Endothelial cell of umbilical vein (primary cell): ENCODE measurements at regions not wholly inside any gene's neighbourhood (a gene's known extent, or its start where the extent isn't known, plus 50 kb on each side); places are given as distances from the start of the nearest gene placed in this dataset.

Experiments used
- BruUV-seq: library from RNA; stranded (reverse); fragments of 400-500 nt; replicated peaks from 2 replicates; lab custom pipeline; 2021; lab: Mats Ljungman, UMichigan
- CTCF ChIA-PET: fragments of 300-600, 350-600 bp; sonication (Branson Sonifier 250); formaldehyde crosslinking; loops from one replicate; lab custom pipeline; 2021; ENCODE audit warnings: antibody characterized with exemption, inconsistent platforms; lab: Charles Lee
- POLR2A ChIA-PET: fragments of 300-600, 350-600 bp; sonication (Branson Sonifier 250); formaldehyde crosslinking; loops from one replicate; lab custom pipeline; 2021; ENCODE audit warnings: antibody characterized with exemption, inconsistent platforms; lab: Charles Lee
- DNase-seq: peaks from one replicate; pipeline ENCODE4 v3.0.0-alpha.2; 2011; ENCODE audit warnings: low read depth, low spot score
- FAIRE-seq: peaks from 2 replicates; lab custom pipeline; 2011; peaks lifted over from hg19 to GRCh38; lab: Jason Lieb, UNC
- H2AFZ ChIP-seq: 2 replicates; pipeline ENCODE4 v1.6.0; 2012; ENCODE audit warnings: low read depth, low read length, control low read depth, inconsistent platforms
- H3K27ac ChIP-seq: 2 replicates; pipeline ENCODE4 v1.5.1; 2011; ENCODE audit warnings: low read depth, mild to moderate bottlenecking, control low read depth, low read length, moderate library complexity; ENCODE audit not compliant: insufficient read depth
- H3K27me3 ChIP-seq, 2 experiments: 2 replicates each; pipeline versions ENCODE4 v1.6.0 to v1.6.1; 2011; ENCODE audit warnings: low read length in 2 of 2, mixed read lengths in 1 of 2; ENCODE audit not compliant: control insufficient read depth in 2 of 2, insufficient read depth in 2 of 2
- H3K36me3 ChIP-seq, 2 experiments: 2 replicates in 1 of 2; 3 replicates in 1 of 2; pipeline ENCODE4 v1.5.1; 2011; ENCODE audit warnings: low read length in 2 of 2, mild to moderate bottlenecking in 1 of 2, moderate library complexity in 1 of 2; ENCODE audit not compliant: control insufficient read depth in 2 of 2, insufficient read depth in 2 of 2; ENCODE audit errors: extremely low read depth in 1 of 2
- H3K4me1 ChIP-seq: 3 replicates; pipeline ENCODE4 v1.5.1; 2011; ENCODE audit warnings: mild to moderate bottlenecking, low read length; ENCODE audit not compliant: control insufficient read depth, insufficient read depth; ENCODE audit errors: extremely low read depth
- H3K4me2 ChIP-seq: 2 replicates; pipeline ENCODE4 v1.6.1; 2011; ENCODE audit warnings: low read length, control low read depth, mixed read lengths; ENCODE audit not compliant: insufficient read depth
- H3K4me3 ChIP-seq, 3 experiments: fragments of 200-600 bp in 1 of 3; sonication (generic), shearing (Covaris generic) in 1 of 3; replicated peaks in 1 of 3; 2 replicates each; pipeline ENCODE4 v1.5.1; 2011 to 2016; ENCODE audit warnings: control low read depth in 3 of 3, low read length in 3 of 3, mild to moderate bottlenecking in 2 of 3, inconsistent platforms in 1 of 3, low read depth in 1 of 3, moderate library complexity in 1 of 3; ENCODE audit not compliant: insufficient read depth in 1 of 3
- H3K79me2 ChIP-seq: 2 replicates; pipeline ENCODE4 v1.6.0; 2012; ENCODE audit warnings: low read length, inconsistent platforms; ENCODE audit not compliant: control insufficient read depth, insufficient read depth
- H3K9ac ChIP-seq: replicated peaks from 2 replicates; pipeline ENCODE3; 2011; ENCODE audit warnings: low read length, control low read depth; ENCODE audit not compliant: insufficient read depth; ENCODE audit errors: extremely low read depth
- H3K9me1 ChIP-seq: replicated peaks from 3 replicates; pipeline ENCODE4 v1.6.0; 2011; ENCODE audit warnings: mild to moderate bottlenecking, low read length; ENCODE audit not compliant: control insufficient read depth, insufficient read depth; ENCODE audit errors: extremely low read depth
- H3K9me3 ChIP-seq: replicated peaks from 2 replicates; pipeline ENCODE4 v1.5.1; 2012; ENCODE audit warnings: low read length, inconsistent platforms; ENCODE audit not compliant: control insufficient read depth, insufficient read depth
- H4K20me1 ChIP-seq: replicated peaks from 2 replicates; pipeline ENCODE3; 2011; ENCODE audit warnings: mild to moderate bottlenecking, low read length; ENCODE audit not compliant: control insufficient read depth, insufficient read depth; ENCODE audit errors: extremely low read depth
- CTCF ChIP-seq, 2 donors: IDR thresholded peaks; 1 replicate in 1 of 2; 2 replicates in 1 of 2; pipeline ENCODE4 v1.5.1; 2011; ENCODE audit warnings: low read length in 2 of 2, mild to moderate bottlenecking in 2 of 2, moderate library complexity in 2 of 2, control low read depth in 1 of 2, inconsistent platforms in 1 of 2, low read depth in 1 of 2; ENCODE audit not compliant: insufficient read depth in 1 of 2; ENCODE audit errors: extremely low read depth in 1 of 2
- EZH2 ChIP-seq: IDR thresholded peaks from 2 replicates; pipeline ENCODE4 v1.6.1; 2012; ENCODE audit warnings: borderline replicate concordance, low read depth, mild to moderate bottlenecking, moderate library complexity, low read length, inconsistent platforms; ENCODE audit not compliant: severe bottlenecking
- FOS ChIP-seq: IDR thresholded peaks from 2 replicates; pipeline ENCODE4 v1.6.1; 2011; ENCODE audit warnings: mild to moderate bottlenecking, low read length, moderate library complexity, borderline replicate concordance; ENCODE audit not compliant: insufficient read depth
- GATA2 ChIP-seq: IDR thresholded peaks from 2 replicates; pipeline ENCODE4 v1.7.0; 2011; ENCODE audit warnings: low read depth, mild to moderate bottlenecking, moderate library complexity, mixed read lengths, low read length; ENCODE audit not compliant: insufficient read length, insufficient read depth
- JUN ChIP-seq: IDR thresholded peaks from 2 replicates; pipeline ENCODE4 v1.6.1; 2011; ENCODE audit warnings: borderline replicate concordance, low read depth; ENCODE audit not compliant: insufficient read length, insufficient read depth
- MAX ChIP-seq: IDR thresholded peaks from 2 replicates; pipeline ENCODE4 v1.6.1; 2011; ENCODE audit not compliant: insufficient read depth, insufficient read length
- MYC ChIP-seq: IDR thresholded peaks from one replicate; pipeline ENCODE4 v1.6.1; 2011; ENCODE audit warnings: mild to moderate bottlenecking, low read depth, low read length
- POLR2A ChIP-seq: IDR thresholded peaks from 2 replicates; pipeline ENCODE4 v1.6.1; 2012; ENCODE audit warnings: low read depth, mild to moderate bottlenecking, control low read depth, low read length
- POLR2AphosphoS5 ChIP-seq: IDR thresholded peaks from 2 replicates; pipeline ENCODE4 v1.6.1; 2012; ENCODE audit warnings: low read depth, mild to moderate bottlenecking, control low read depth, low read length, moderate library complexity; ENCODE audit not compliant: insufficient read depth
- dilution Hi-C: fragments of 300-500 bp; cut with MboI; formaldehyde crosslinking; loops from one replicate; pipeline ENCODE4 v1.15.0; 2019; ENCODE audit warnings: low sequenced_read_pairs; ENCODE audit not compliant: extremely low pct_ligation_motif_present
- intact Hi-C: fragments of 100-400 bp; cut with micrococcal nuclease; formaldehyde crosslinking; loops from one replicate; pipeline ENCODE4 v1.10.0; 2022

DNA sequence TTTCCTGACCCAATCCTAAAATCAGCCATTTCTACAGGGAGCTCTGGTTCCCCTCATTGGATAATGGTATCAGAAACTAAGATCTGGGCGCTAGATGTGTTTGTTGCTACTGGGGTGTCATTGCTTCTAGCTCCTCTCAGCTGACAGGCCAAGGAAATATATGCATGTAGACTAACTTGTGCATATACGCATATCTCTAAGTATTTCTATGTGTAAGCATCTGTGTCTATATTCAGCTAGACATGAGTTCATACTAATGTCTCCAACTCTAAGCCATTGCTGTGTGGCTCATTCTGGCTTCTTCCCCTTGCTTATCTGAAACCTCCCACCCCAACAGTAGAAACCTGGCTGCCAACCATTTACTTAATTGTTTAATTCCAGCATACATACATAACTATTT lies 130.3 kb upstream of the MAGI3 start:
- DNase-seq (no peak), FAIRE-seq (no peak)
- H3K4me2 ChIP-seq = no peak overlapping the region
- intact Hi-C loops (no loop called here), dilution Hi-C loops (no loop called here)
- no peaks in the 10 kb centered on the region for H3K4me1 ChIP-seq
- no TSS peak for BruUV-seq
- no peaks in the 10 kb centered on the region for H3K36me3 ChIP-seq
- TF ChIP-seq GATA2 (no peak), MAX (no peak), MYC (no peak), FOS (no peak), EZH2 (no peak), POLR2A (no peak), POLR2AphosphoS5 (no peak), CTCF (IDR thresholded peaks at IDR 0.05; ENCODE audit: extremely low read depth in 1 of 2, insufficient read depth in 1 of 2, low read depth in 1 of 2, low read length in 2 of 2) (no peak), JUN (no peak)
- ChIA-PET POLR2A (no interaction called here), CTCF (no interaction called here)
- no peak overlapping the region for H2AFZ ChIP-seq
- H3K27ac ChIP-seq = no peak overlapping the region
- H3K9ac ChIP-seq = no peak overlapping the region
- no peak overlapping the region for H3K4me3 ChIP-seq
- no peaks in the 10 kb centered on the region for H3K9me3 ChIP-seq
- no peaks in the 10 kb centered on the region for H3K79me2 ChIP-seq
- no peaks in the 10 kb centered on the region for H3K9me1 ChIP-seq
- peaks cover 6 to 21% of the 10 kb centered on the region in 2 experiments for H3K27me3 ChIP-seq
- no peaks in the 10 kb centered on the region for H4K20me1 ChIP-seq
